Caco-2 (cell line): ENCODE measurements at regions not wholly inside any gene's neighbourhood (a gene's known extent, or its start where the extent isn't known, plus 50 kb on each side); places are given as distances from the start of the nearest gene placed in this dataset.

Experiments used
- BruUV-seq: library from RNA; stranded (reverse); fragments of 400-500 nt; replicated peaks from 2 replicates; lab custom pipeline; 2021; lab: Mats Ljungman, UMichigan
- CTCF ChIA-PET: fragments of 300-600 bp; sonication (Branson Sonifier 250); formaldehyde crosslinking; loops from one replicate; lab custom pipeline; 2022; ENCODE audit warnings: antibody characterized with exemption; lab: Charles Lee
- POLR2A ChIA-PET: fragments of 300-600 bp; sonication (Branson Sonifier 250); formaldehyde crosslinking; loops from one replicate; lab custom pipeline; 2022; ENCODE audit warnings: antibody characterized with exemption; lab: Charles Lee
- DNase-seq, 2 experiments: peaks; one replicate each; pipeline versions ENCODE4 v3.0.0 to v3.0.0-alpha.2; 2020 to 2022
- H3K27me3 ChIP-seq: replicated peaks from 2 replicates; pipeline ENCODE4 v1.6.0; 2011; ENCODE audit warnings: low read length; ENCODE audit not compliant: control insufficient read depth, insufficient read depth
- H3K36me3 ChIP-seq: 2 replicates; pipeline ENCODE4 v1.5.1; 2011; ENCODE audit warnings: low read length; ENCODE audit not compliant: control insufficient read depth, insufficient read depth
- H3K4me1 ChIP-seq: fragments of 250-450 bp; sonication (Bioruptor Pico); 2 replicates; pipeline ENCODE4 v1.5.1; 2020; ENCODE audit warnings: mild to moderate bottlenecking
- H3K4me3 ChIP-seq: 2 replicates; pipeline ENCODE4 v1.5.1; 2011; ENCODE audit warnings: low read depth, mild to moderate bottlenecking, control low read depth, low read length
- H3K9me3 ChIP-seq: fragments of 250-450 bp; sonication (Bioruptor Pico); 2 replicates; pipeline ENCODE4 v1.5.1; 2020; ENCODE audit warnings: mild to moderate bottlenecking, moderate library complexity
- H3K27ac Mint-ChIP-seq: one replicate; pipeline ENCODE4 v1.8.0; 2022; ENCODE audit warnings: mixed read lengths; ENCODE audit not compliant: unreplicated experiment
- H3K27me3 Mint-ChIP-seq: one replicate; pipeline ENCODE4 v1.8.0; 2022; ENCODE audit warnings: mixed read lengths; ENCODE audit not compliant: insufficient read depth, unreplicated experiment
- H3K36me3 Mint-ChIP-seq: one replicate; pipeline ENCODE4 v1.8.0; 2022; ENCODE audit warnings: mild to moderate bottlenecking, mixed read lengths; ENCODE audit not compliant: insufficient read depth, unreplicated experiment
- H3K4me1 Mint-ChIP-seq: one replicate; pipeline ENCODE4 v1.8.0; 2022; ENCODE audit warnings: low read depth, mixed read lengths; ENCODE audit not compliant: unreplicated experiment
- H3K4me3 Mint-ChIP-seq: one replicate; pipeline ENCODE4 v1.8.0; 2022; ENCODE audit warnings: mild to moderate bottlenecking, moderate library complexity, mixed read lengths; ENCODE audit not compliant: unreplicated experiment
- H3K9me3 Mint-ChIP-seq: one replicate; pipeline ENCODE4 v1.8.0; 2022; ENCODE audit warnings: mixed read lengths; ENCODE audit not compliant: unreplicated experiment
- CTCF ChIP-seq, 2 experiments: fragments of 200-600 bp in 1 of 2; IDR thresholded peaks; 1 replicate in 1 of 2; 2 replicates in 1 of 2; pipeline versions ENCODE4 v1.5.1 to v1.8.0; 2011 to 2022; ENCODE audit warnings: antibody characterized with exemption in 1 of 2, control low read depth in 1 of 2, inconsistent platforms in 1 of 2, low read depth in 1 of 2, low read length in 1 of 2, mild to moderate bottlenecking in 1 of 2, moderate library complexity in 1 of 2; ENCODE audit not compliant: insufficient read depth in 1 of 2, severe bottlenecking in 1 of 2, unreplicated experiment in 1 of 2
- intact Hi-C: fragments of 100-400 bp; cut with micrococcal nuclease; formaldehyde crosslinking; loops from one replicate; pipeline ENCODE4 v1.10.0; 2022; ENCODE audit not compliant: unreplicated experiment

- H3K36me3 Mint-ChIP-seq: no peaks in the 10 kb centered on the region
- POLR2A ChIA-PET: no interaction called here
- H3K27me3 ChIP-seq: no peaks in the 10 kb centered on the region
Measured at GRCh38 chr11:127795326-127795725, 792.0 kb downstream of the ETS1 start.

GRCh38 chr11:127791844-127792243 lies 791.3 kb upstream of the KIRREL3 start:
- H3K27me3 ChIP-seq: no peaks in the 10 kb centered on the region
- ChIA-PET POLR2A (no interaction called here), CTCF (no interaction called here)
- no peaks in the 10 kb centered on the region for H3K9me3 ChIP-seq
- no peak for TF ChIP-seq CTCF (IDR thresholded peaks at IDR 0.05; ENCODE audit: insufficient read depth in 1 of 2, low read depth in 1 of 2, low read length in 1 of 2, severe bottlenecking in 1 of 2, unreplicated experiment in 1 of 2)
- H3K36me3 ChIP-seq: no peaks in the 10 kb centered on the region
- Mint-ChIP-seq H3K36me3 (no peaks in the 10 kb centered on the region), H3K27ac (no peak overlapping the region), H3K4me3 (no peak overlapping the region), H3K27me3 (no peaks in the 10 kb centered on the region), H3K4me1 (peaks cover 7% of the 10 kb centered on the region), H3K9me3 (no peaks in the 10 kb centered on the region)
- intact Hi-C loops: loop anchor here (2.0 to 5.0 kb wide), 3 partner anchors 13 to 1351 kb away; no protein-coding TSS in a partner anchor
- H3K4me1 ChIP-seq: no peaks in the 10 kb centered on the region
- no TSS peak for BruUV-seq
- H3K4me3 ChIP-seq: no peak overlapping the region
- DNase-seq: no peak

More at GRCh38 chr11:127795326-127795725, 792.0 kb downstream of the ETS1 start:
- Mint-ChIP-seq H3K27me3 (no peaks in the 10 kb centered on the region), H3K9me3 (peaks cover 26% of the 10 kb centered on the region), H3K4me1 (peaks cover 7% of the 10 kb centered on the region), H3K27ac (no peak overlapping the region), H3K4me3 (no peak overlapping the region)
- intact Hi-C loops: no loop called here
- Histone ChIP-seq H3K4me1 (no peaks in the 10 kb centered on the region), H3K9me3 (no peaks in the 10 kb centered on the region), H3K4me3 (no peak overlapping the region), H3K36me3 (no peaks in the 10 kb centered on the region)
- TF ChIP-seq CTCF (IDR thresholded peaks at IDR 0.05; ENCODE audit: insufficient read depth in 1 of 2, low read depth in 1 of 2, low read length in 1 of 2, severe bottlenecking in 1 of 2, unreplicated experiment in 1 of 2): no peak
- DNase-seq: no peak
- BruUV-seq: no TSS peak
- CTCF ChIA-PET: interaction anchor here (0.7 kb wide), 1 partner anchor 362 kb away, joined by 5 read pairs; no protein-coding TSS in a partner anchor

- no peaks in the 10 kb centered on the region for H3K36me3 Mint-ChIP-seq
- Histone ChIP-seq H3K9me3 (no peaks in the 10 kb centered on the region), H3K4me3 (no peak overlapping the region), H3K4me1 (no peaks in the 10 kb centered on the region), H3K36me3 (no peaks in the 10 kb centered on the region), H3K27me3 (no peaks in the 10 kb centered on the region)
- no peak for DNase-seq
- intact Hi-C loops: loop anchor here (1.0 to 5.0 kb wide), 5 partner anchors 14 to 1350 kb away; no protein-coding TSS in a partner anchor
- H3K27ac Mint-ChIP-seq: no peak overlapping the region
- peaks cover 11% of the 10 kb centered on the region for H3K9me3 Mint-ChIP-seq
- POLR2A ChIA-PET: no interaction called here
- H3K4me3 Mint-ChIP-seq: no peak overlapping the region
- no TSS peak for BruUV-seq
- H3K4me1 Mint-ChIP-seq: peaks cover 7% of the 10 kb centered on the region
- TF ChIP-seq CTCF (IDR thresholded peaks at IDR 0.05; ENCODE audit: insufficient read depth in 1 of 2, low read depth in 1 of 2, low read length in 1 of 2, severe bottlenecking in 1 of 2, unreplicated experiment in 1 of 2): no peak
- no peaks in the 10 kb centered on the region for H3K27me3 Mint-ChIP-seq
- CTCF ChIA-PET: no interaction called here
Measured at GRCh38 chr11:127790592-127790991, 790.0 kb upstream of the KIRREL3 start.
